ENCODE measurements at regions not wholly inside any gene's neighbourhood (a gene's known extent, or its start where the extent isn't known, plus 50 kb on each side); places are given as distances from the start of the nearest gene placed in this dataset.

DNA sequence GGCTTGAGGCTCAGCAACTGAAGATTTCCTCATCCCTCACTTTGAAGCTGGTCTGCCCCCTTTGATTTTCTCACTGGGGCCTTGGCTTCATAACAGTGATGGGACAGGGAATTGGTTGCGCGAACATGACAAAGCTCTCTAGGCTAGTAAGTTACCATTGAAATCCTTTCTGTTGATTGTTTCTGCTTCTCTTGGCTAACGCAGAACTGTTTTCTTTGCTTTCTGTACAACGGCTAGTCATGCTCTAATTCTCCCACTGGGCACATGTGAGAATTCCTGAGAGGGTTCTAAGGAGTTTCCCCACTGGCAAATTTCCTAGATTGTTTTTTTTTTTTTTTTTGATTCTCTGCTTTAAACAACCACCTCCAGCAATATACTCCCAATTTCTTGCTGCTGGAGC is 738.6 kb downstream of the PCDH7 start:
- TF ChIP-seq EZH2 (IDR thresholded peaks at IDR 0.05; ENCODE audit: borderline replicate concordance, low read length) (no peak), CTCF (IDR thresholded peaks at IDR 0.05; ENCODE audit: low read length) (no peak)

Measured in OCI-LY1 (cell line).